ENCODE measurements at regions not wholly inside any gene's neighbourhood (a gene's known extent, or its start where the extent isn't known, plus 50 kb on each side); places are given as distances from the start of the nearest gene placed in this dataset.

- intact Hi-C loops (cut with micrococcal nuclease; ENCODE audit: unreplicated experiment) (no loop called here), in situ Hi-C loops (cut with HindIII; ENCODE audit: extremely low pct_ligation_motif_present, low pct_unique_long_range_greater_than_20kb) (loop anchor here (5.0 to 10.0 kb wide), 3 partner anchors 303 to 503 kb away; no protein-coding TSS in a partner anchor)
- no peak overlapping the region for H3K9ac ChIP-seq (ENCODE audit: insufficient read depth, low read depth, low read length)
- H3K79me2 ChIP-seq (ENCODE audit: insufficient read depth, low read length) = no peaks in the 10 kb centered on the region
- FAIRE-seq = no peak
- H4K20me1 ChIP-seq (ENCODE audit: insufficient read depth, low read length) = no peaks in the 10 kb centered on the region
- ChIA-PET CTCF (ENCODE audit: low intra/inter-chr PET ratio, low total read pairs) (no interaction called here), POLR2A (no interaction called here)
- no peak overlapping the region for H3K4me2 ChIP-seq (ENCODE audit: low read depth, low read length)
- ATAC-seq = no peak
- BruUV-seq (replicated peaks) = no TSS peak
- no peak overlapping the region for H3K27ac ChIP-seq (ENCODE audit: extremely low read length, insufficient read depth, low read length)
- no peaks in the 10 kb centered on the region for H3K4me1 ChIP-seq (ENCODE audit: insufficient read depth, low read length)
- DNase-seq (ENCODE audit: low spot score) = no peak
- TF ChIP-seq, protein P1, sequence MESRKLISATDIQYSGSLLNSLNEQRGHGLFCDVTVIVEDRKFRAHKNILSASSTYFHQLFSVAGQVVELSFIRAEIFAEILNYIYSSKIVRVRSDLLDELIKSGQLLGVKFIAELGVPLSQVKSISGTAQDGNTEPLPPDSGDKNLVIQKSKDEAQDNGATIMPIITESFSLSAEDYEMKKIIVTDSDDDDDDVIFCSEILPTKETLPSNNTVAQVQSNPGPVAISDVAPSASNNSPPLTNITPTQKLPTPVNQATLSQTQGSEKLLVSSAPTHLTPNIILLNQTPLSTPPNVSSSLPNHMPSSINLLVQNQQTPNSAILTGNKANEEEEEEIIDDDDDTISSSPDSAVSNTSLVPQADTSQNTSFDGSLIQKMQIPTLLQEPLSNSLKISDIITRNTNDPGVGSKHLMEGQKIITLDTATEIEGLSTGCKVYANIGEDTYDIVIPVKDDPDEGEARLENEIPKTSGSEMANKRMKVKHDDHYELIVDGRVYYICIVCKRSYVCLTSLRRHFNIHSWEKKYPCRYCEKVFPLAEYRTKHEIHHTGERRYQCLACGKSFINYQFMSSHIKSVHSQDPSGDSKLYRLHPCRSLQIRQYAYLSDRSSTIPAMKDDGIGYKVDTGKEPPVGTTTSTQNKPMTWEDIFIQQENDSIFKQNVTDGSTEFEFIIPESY (CRISPR knock-in tag; IDR thresholded peaks at IDR 0.05) = no peak
- TF ChIP-seq ELF1 (CRISPR knock-in tag; IDR thresholded peaks at IDR 0.05) = no peak
- no peak for TF ChIP-seq ZNF264 (CRISPR knock-in tag; IDR thresholded peaks at IDR 0.05)
- no peak for TF ChIP-seq ZSCAN12 (CRISPR knock-in tag; IDR thresholded peaks at IDR 0.05)
- TF ChIP-seq EED (CRISPR knock-in tag; IDR thresholded peaks at IDR 0.05) = no peak
- no peak for TF ChIP-seq ZFYVE20 (CRISPR knock-in tag; IDR thresholded peaks at IDR 0.05; ENCODE audit: borderline replicate concordance, low read depth)
- TF ChIP-seq ZNF800 (CRISPR knock-in tag; IDR thresholded peaks at IDR 0.05) = no peak
- TF ChIP-seq ZFP41 (CRISPR knock-in tag; IDR thresholded peaks at IDR 0.05; ENCODE audit: borderline replicate concordance) = no peak
- no peak for TF ChIP-seq ZNF367 (CRISPR knock-in tag; IDR thresholded peaks at IDR 0.05; ENCODE audit: borderline replicate concordance)
- TF ChIP-seq NKX3-1 (CRISPR knock-in tag; IDR thresholded peaks at IDR 0.05) = no peak
- no peak for TF ChIP-seq NBN (conservative IDR thresholded peaks at IDR 0.05)
- TF ChIP-seq, protein P2, sequence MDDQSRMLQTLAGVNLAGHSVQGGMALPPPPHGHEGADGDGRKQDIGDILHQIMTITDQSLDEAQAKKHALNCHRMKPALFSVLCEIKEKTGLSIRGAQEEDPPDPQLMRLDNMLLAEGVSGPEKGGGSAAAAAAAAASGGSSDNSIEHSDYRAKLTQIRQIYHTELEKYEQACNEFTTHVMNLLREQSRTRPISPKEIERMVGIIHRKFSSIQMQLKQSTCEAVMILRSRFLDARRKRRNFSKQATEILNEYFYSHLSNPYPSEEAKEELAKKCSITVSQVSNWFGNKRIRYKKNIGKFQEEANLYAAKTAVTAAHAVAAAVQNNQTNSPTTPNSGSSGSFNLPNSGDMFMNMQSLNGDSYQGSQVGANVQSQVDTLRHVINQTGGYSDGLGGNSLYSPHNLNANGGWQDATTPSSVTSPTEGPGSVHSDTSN (CRISPR knock-in tag; IDR thresholded peaks at IDR 0.05; ENCODE audit: borderline replicate concordance) = no peak
- TF ChIP-seq ZNF850 (CRISPR knock-in tag; conservative IDR thresholded peaks at IDR 0.05) = no peak
- H3K36me3 ChIP-seq (replicated peaks in 1 of 2; ENCODE audit: control insufficient read depth in 1 of 2, insufficient read depth in 2 of 2, low read length in 2 of 2) = no peaks in the 10 kb centered on the region
- H3K4me3 ChIP-seq (replicated peaks in 1 of 3; ENCODE audit: insufficient read depth in 1 of 3, low read depth in 2 of 3, low read length in 3 of 3) = no peak overlapping the region
- H3K9me3 ChIP-seq (ENCODE audit: low read length) = no peaks in the 10 kb centered on the region
- no peak overlapping the region for H2AFZ ChIP-seq (ENCODE audit: low read length)
- H3K27me3 ChIP-seq (ENCODE audit: control insufficient read depth in 1 of 2, insufficient read depth in 2 of 2, low read length in 2 of 2) = no peaks in the 10 kb centered on the region
- 0% methylated on average over 3 of the region's 3 CpGs for WGBS (ENCODE audit: low lambda C conversion rate)
Measured at GRCh38 chr5:167721926-167722440, 569.5 kb upstream of the WWC1 start.
